ENCODE measurements at regions not wholly inside any gene's neighbourhood (a gene's known extent, or its start where the extent isn't known, plus 50 kb on each side); places are given as distances from the start of the nearest gene placed in this dataset.
"Not testable (repeated sequence)": the region's sequence is repeated elsewhere in the genome, so short reads cannot be mapped to it uniquely, and the experiment has no call there.

GRCh38 chr2:43071599-43072550 is 154.5 kb downstream of the ZFP36L2 start:
- DNase-seq (ENCODE audit: low spot score) = no peak

DNA sequence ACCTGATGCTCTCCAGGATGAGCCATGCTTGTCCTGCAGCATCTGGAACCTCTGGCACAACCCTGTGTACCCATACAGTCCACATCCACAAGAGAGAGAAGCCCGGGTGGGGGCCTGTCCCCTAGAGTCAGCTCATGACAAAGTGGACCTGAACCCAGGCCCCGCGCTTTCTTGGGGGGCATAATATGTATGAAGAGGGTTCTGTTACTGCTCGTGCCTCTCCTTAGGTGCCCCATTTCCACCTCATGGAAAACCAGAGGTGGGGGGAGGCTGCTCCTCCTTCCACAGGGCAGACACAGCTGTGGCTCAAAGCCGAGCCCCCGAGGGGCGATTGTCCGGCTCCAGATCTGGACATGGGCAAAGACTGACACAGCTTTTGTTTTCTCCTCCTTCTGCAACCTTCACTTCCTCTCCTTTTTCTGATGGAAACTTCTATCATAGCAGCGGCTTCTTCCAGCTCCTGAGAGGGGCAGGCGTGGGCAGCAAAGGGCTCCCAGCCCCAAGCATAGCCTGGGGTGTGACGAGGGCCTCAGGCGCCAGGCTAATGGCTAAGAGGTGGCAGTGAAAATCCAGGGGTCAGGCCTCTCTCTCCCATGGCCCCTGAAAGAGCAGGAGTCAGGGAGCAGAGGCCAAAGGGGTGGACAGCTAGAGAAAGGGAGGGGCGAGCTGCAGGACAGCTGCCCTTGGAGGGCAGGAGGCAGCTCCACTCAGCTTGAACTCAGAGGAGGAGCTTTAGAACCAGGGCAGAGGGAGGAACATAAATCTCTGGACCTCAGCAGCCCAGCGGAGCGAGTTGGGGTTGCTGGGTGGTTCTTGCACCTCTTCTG is 155.5 kb downstream of the ZFP36L2 start:
- no peak for DNase-seq (ENCODE audit: low spot score)

DNA sequence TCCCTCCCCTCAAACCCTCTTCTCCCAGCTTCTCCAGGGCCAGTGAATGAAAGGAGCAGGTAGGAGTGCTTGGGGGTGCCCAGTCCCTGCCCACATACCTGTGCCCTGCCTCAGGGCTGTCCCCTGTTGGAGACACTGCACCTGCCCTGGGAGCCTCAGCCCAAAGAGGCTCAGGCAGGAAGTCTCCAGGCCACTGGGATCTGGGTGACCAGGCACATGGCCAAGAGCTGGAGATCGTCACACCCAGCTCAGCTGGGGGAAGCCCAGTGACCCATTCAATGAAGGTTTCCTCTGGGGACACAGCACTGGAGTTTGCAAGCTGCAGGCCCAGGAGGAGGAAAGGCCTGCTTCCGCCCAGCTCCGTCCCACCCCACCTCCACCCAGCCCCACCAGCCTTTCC is 156.4 kb downstream of the ZFP36L2 start:
- no peak for DNase-seq (ENCODE audit: low spot score)

- DNase-seq (ENCODE audit: low spot score) = no peak
Observed at GRCh38 chr2:43068631-43069517, 157.5 kb downstream of the ZFP36L2 start.

DNA sequence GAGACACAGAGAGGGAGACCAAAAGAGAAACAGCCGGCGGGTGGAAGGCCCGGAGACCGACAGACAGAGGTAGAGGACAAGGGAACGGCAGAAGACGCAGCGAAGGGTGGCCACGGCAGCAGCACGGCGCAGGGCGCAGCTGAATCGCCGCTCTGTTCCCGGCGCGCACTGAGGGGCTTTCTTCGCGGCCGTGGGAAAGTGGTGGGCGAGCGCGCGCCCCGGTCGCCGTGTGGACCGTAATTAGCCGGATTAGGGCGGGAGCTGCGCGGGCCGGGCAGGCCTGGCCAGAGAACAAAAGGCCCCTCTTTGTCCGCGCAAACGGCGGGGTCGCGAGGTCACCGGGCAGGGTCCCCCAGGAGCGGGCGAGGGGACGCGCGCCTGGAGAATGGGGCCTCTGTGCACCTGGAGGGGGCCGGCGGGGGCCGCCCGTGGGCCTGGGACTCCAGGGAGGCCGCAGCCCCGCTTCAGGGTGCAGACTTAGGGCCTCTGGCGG is 158.3 kb downstream of the ZFP36L2 start:
- no peak for DNase-seq (ENCODE audit: low spot score)

- DNase-seq (ENCODE audit: low spot score) = no peak
Observed at GRCh38 chr2:43067254-43068040, 159.0 kb downstream of the ZFP36L2 start.

DNA sequence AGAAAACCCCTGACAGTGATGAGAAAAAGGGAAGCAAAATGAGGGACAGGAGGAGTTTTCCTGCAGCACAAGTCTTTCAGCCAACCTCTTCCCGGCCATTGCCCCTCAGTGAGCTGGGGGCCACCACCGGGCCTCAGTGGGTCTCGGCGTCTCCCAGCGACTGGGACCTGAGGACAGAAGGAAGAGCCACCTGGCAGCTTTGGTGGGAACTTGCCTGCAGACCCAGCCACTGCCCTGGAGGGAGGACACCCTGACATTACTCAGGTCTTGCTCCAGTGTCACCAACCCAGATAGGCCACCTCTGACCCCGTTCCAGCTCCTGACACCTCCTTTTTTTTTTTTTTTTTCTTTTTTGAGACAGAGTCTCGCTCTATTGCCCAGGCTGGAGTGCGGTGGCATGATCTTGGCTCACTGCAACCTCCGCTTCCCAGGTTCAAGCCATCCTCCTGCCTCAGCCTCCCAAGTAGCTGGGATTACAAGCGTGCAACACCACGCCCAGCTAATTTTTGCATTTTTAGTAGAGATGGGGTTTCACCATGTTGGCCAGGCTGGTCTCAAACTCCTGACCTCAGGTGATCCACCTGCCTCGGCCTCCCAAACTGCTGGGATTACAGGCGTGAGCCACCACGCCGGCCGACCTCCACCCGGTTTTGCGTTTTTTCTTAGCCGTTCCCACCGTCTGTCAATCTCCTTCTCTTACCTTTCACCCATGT is 159.7 kb downstream of the ZFP36L2 start:
- DNase-seq (ENCODE audit: low spot score) = not testable (repeated sequence)

GRCh38 chr2:43065871-43066270 is 160.5 kb downstream of the ZFP36L2 start:
- no peak for DNase-seq (ENCODE audit: low spot score)

DNA sequence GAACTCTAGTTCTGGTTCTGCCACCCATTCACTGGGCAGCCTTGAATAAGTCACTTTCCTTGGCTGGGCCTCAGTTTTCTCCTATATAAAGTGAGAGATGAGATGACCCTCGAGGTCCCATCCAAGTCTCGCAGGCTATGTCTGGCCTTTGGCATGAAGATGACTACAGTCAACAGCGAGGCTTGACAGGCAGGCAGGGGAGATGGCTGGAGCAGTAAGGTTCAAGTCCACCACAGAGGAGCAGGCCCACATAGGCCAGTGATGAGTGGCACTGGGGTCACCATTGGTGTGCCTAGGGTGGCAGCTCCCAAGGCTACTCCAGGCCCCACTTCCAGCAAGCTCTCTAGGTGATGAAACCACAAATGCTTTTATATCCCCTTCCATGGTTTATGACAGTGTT is 161.4 kb downstream of the ZFP36L2 start:
- no peak for DNase-seq (ENCODE audit: low spot score)

- not testable (repeated sequence) for DNase-seq (ENCODE audit: low spot score)
Observed at GRCh38 chr2:43063096-43063495, 163.3 kb downstream of the ZFP36L2 start.

DNA sequence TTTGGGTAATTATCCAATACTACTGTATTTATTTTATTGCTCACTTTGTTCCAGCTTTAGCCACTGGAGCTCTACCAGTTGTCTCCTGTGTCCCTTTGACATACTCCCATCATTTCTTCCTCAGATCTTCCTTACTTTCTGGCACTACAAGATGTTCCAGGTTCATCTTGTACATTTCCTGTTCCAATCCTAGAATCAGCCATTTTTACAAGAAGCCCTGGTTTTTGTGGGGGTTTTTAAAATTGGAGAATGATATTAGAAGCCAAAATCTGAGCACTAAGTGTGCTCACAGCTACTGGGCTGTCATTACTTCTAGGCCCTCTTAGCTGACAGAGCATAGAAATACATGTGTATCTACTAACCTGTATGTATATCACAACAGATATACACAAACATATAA is 164.3 kb downstream of the ZFP36L2 start:
- no peak for DNase-seq (ENCODE audit: low spot score)

DNA sequence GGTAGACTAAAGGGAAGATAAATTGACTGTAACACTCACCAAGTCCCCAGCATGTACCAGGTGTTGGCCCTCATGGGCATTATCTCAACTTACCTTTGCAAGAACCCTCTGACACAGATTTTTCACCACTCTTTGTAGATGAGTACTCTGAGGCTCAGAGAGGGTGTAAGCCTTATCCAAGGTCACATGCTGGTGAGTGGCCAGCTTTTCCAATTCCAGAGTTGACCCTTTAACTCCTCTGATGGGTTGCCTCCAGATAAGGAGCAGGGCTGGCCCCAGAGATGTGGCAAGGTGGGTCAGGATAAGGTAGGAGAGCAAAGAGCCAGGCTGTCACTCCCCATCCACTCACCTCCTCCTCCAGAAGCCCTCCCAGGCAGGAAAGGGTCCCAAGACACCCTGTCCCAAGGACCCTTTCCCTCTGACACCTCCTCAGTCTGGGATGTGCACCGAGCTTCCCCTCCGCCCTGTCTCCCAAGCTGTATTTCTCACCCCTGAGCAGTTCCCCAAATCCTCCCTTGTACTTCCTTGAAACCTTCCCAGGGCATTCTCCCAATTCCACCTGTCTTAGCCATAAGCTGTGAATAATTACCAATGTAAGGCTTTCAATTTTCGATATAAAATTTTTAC is 165.9 kb downstream of the ZFP36L2 start:
- DNase-seq (ENCODE audit: low spot score) = no peak

DNA sequence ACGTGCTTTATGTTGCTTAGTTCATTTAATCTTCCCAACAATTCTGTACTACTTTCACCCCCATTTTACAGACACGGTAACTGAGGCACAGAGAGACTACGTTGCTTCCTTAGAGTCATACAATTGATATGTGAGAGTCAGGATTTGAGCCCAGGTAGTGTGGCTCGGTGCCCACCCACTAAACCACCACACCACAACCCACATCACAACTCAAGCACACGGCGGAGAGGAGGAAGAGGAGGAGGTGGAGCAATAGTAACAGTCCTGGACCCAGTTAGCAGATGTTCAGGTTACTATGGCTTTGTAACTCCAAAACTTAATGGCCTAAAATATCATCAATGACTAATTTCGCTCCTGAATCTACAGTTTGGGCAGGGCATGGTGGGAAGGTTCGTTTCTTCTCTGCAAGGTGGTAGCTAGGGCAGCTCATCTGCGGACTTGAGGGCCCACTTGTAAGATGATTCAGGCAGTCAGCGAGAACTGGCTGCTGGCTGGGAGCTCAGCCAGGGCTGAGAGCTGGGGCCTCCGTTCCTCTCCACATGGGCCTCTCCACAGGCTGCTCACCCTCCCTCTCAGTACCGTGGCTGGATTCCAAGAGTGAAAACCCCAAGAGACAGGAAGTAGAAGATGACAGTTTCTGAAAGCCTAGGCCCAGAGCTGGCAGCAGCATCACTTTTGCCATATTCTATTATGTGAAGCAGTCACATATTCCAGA is 167.1 kb downstream of the ZFP36L2 start:
- no peak for DNase-seq (ENCODE audit: low spot score)

- no peak for DNase-seq (ENCODE audit: low spot score)
Observed at GRCh38 chr2:43058726-43059110, 167.7 kb downstream of the ZFP36L2 start.

- no peak for DNase-seq (ENCODE audit: low spot score)
Observed at GRCh38 chr2:43057742-43058725, 168.4 kb downstream of the ZFP36L2 start.

DNA sequence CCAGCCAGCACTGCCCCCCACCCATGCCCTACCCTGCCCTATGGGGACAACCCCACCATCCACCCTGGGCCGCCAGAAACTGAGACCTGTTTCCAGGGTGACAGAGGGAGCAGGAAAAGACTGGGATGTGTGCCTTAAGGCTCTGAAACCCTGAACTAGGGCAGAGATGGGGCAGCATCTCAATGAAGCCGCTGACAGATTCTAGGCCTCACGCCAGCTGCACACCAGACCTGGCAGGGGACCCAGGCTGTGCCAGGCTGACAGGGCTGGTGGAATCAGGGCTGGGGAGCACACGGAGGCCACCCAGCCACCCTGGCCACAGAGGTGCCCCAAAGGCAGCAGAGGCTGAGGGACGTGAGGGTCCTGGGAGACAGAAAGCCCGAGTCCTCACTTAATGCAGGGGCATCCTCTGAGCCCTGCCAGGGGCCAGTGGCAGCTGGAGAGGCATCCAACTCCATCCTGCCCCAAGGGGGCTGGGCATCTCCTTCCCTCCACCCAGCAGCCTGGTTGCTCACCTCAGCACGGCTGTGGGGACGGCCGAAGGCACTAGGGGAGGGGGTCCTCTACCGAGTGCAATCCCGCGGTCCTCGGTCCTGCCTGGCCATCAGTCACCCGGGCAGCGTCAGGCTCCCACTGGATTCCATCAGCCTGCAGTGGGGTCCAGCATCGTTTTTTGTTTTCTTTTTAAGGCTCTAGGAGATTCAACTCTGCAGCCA is 169.2 kb downstream of the ZFP36L2 start:
- no peak for DNase-seq (ENCODE audit: low spot score)

- DNase-seq (ENCODE audit: low spot score) = no peak
Observed at GRCh38 chr2:43055985-43056384, 170.4 kb downstream of the ZFP36L2 start.

Measured in hematopoietic multipotent progenitor cell treated with erythropoietin and hydrocortisone succinate and interleukin-3 and kit ligand, for 15 days (in vitro differentiated cells).